K562 (cell line): ENCODE measurements at regions not wholly inside any gene's neighbourhood (a gene's known extent, or its start where the extent isn't known, plus 50 kb on each side); places are given as distances from the start of the nearest gene placed in this dataset.
"Not testable (repeated sequence)": the region's sequence is repeated elsewhere in the genome, so short reads cannot be mapped to it uniquely, and the experiment has no call there.

ENCODE experiments used
- ATAC-seq: fragments of 200-7000 bp; cut with Tn5 transposase; 3 replicates; pipeline ENCODE4 v1.9.1; 2020; ENCODE audit warnings: moderate library complexity
- BruUV-seq: library from RNA; stranded (reverse); fragments of 400-500 nt; replicated peaks from 2 replicates; lab custom pipeline; 2021; lab: Mats Ljungman, UMichigan
- CTCF ChIA-PET: fragments of 300-600 bp; formaldehyde crosslinking; extraction: SDS; loops from one replicate; lab custom pipeline; 2021; ENCODE audit warnings: low intra/inter-chr PET ratio; lab: Yijun Ruan, JAX
- POLR2A ChIA-PET: fragments of 300-600, 350-650 bp; sonication (Branson Sonifier 250); formaldehyde crosslinking; extraction: SDS; loops from one replicate; lab custom pipeline; 2021; ENCODE audit warnings: antibody characterized with exemption, inconsistent platforms; lab: Yijun Ruan, JAX
- DNase-seq, 4 experiments: peaks; one replicate each; pipeline versions ENCODE4 v3.0.0 to v3.0.0-alpha.2; 2011 to 2018; ENCODE audit warnings: low spot score in 3 of 4, mixed read lengths in 3 of 4; ENCODE audit errors: extremely low read depth in 1 of 4
- FAIRE-seq: peaks from 2 replicates; lab custom pipeline; 2011; peaks lifted over from hg19 to GRCh38; lab: Jason Lieb, UNC
- H2AFZ ChIP-seq: 2 replicates; pipeline ENCODE4 v1.6.0; 2011; ENCODE audit warnings: low read depth, low read length, control low read depth, inconsistent platforms
- H3K27ac ChIP-seq: fragments of 200-600 bp; 3 replicates; pipeline ENCODE4 v1.8.0; 2011; ENCODE audit warnings: low read depth, mild to moderate bottlenecking, control low read depth, inconsistent platforms, low read length, moderate library complexity, mixed read lengths; ENCODE audit errors: extremely low read depth
- H3K27me3 ChIP-seq, 2 experiments: fragments of 300-600 bp in 1 of 2; 2 replicates in 1 of 2; 3 replicates in 1 of 2; pipeline versions ENCODE4 v1.6.0 to v1.8.0; 2011; ENCODE audit warnings: inconsistent platforms in 2 of 2, low read length in 2 of 2, mild to moderate bottlenecking in 1 of 2, mixed read lengths in 1 of 2, moderate library complexity in 1 of 2; ENCODE audit not compliant: control insufficient read depth in 2 of 2, insufficient read depth in 2 of 2
- H3K36me3 ChIP-seq: fragments of 300-600 bp; 3 replicates; pipeline ENCODE4 v1.8.0; 2011; ENCODE audit warnings: mild to moderate bottlenecking, low read length, inconsistent platforms; ENCODE audit not compliant: control insufficient read depth, insufficient read depth
- H3K4me1 ChIP-seq, 2 experiments: fragments of 200-600 bp in 1 of 2; replicated peaks in 1 of 2; 2 replicates in 1 of 2; 3 replicates in 1 of 2; pipeline versions ENCODE4 v1.5.1 to v1.8.0; 2011; ENCODE audit warnings: inconsistent platforms in 2 of 2, low read length in 2 of 2, mild to moderate bottlenecking in 1 of 2, mixed read lengths in 1 of 2, moderate library complexity in 1 of 2; ENCODE audit not compliant: control insufficient read depth in 2 of 2, insufficient read depth in 2 of 2
- H3K4me2 ChIP-seq: 2 replicates; pipeline ENCODE4 v1.6.1; 2011; ENCODE audit warnings: low read length, control low read depth, inconsistent platforms, mixed read lengths; ENCODE audit not compliant: insufficient read depth
- H3K4me3 ChIP-seq: fragments of 200-600 bp; sonication (generic), shearing (Covaris generic); 2 replicates; pipeline ENCODE4 v1.5.1; 2016; ENCODE audit warnings: control low read depth, inconsistent platforms
- H3K79me2 ChIP-seq: fragments of 200-600 bp; 3 replicates; pipeline ENCODE4 v1.8.0; 2011; ENCODE audit warnings: low read length, inconsistent platforms; ENCODE audit not compliant: control insufficient read depth, insufficient read depth
- H3K9ac ChIP-seq, 2 experiments: 2 replicates each; pipeline versions ENCODE4 v1.6.0 to v1.6.1; 2011; ENCODE audit warnings: low read depth in 2 of 2, low read length in 2 of 2, control low read depth in 1 of 2, inconsistent platforms in 1 of 2, mild to moderate bottlenecking in 1 of 2, mixed read lengths in 1 of 2; ENCODE audit not compliant: insufficient read depth in 1 of 2
- H3K9me1 ChIP-seq: one replicate; pipeline ENCODE4 v1.6.0; 2011; ENCODE audit warnings: inconsistent platforms, mild to moderate bottlenecking, low read length, moderate library complexity; ENCODE audit not compliant: control insufficient read depth, insufficient read depth
- H3K9me3 ChIP-seq: replicated peaks from 2 replicates; pipeline ENCODE4 v1.5.1; 2011; ENCODE audit warnings: low read depth, low read length, inconsistent platforms; ENCODE audit not compliant: control insufficient read depth, insufficient read depth
- H4K20me1 ChIP-seq: replicated peaks from 2 replicates; pipeline ENCODE4 v1.6.1; 2011; ENCODE audit warnings: low read length, inconsistent platforms, mixed read lengths; ENCODE audit not compliant: control insufficient read depth, insufficient read depth
- ASH1L ChIP-seq: fragments of 450-650 bp; IDR thresholded peaks from 2 replicates; pipeline ENCODE4 v1.6.1; 2018; ENCODE audit warnings: borderline replicate concordance, mild to moderate bottlenecking, low read depth; ENCODE audit not compliant: partially characterized antibody
- CEBPB ChIP-seq: fragments of 450-650 bp; IDR thresholded peaks from 2 replicates; pipeline ENCODE4 v1.6.1; 2016; ENCODE audit warnings: missing genetic modification characterization, missing compliant biosample characterization
- MAFK ChIP-seq: IDR thresholded peaks from 2 replicates; pipeline ENCODE4 v1.6.1; 2011; ENCODE audit warnings: low read length, improper control_type of control experiment
- MXD1 ChIP-seq: fragments of 250-450 bp; sonication (Bioruptor Pico); IDR thresholded peaks from 2 replicates; pipeline ENCODE4 v1.8.0; 2021; ENCODE audit warnings: borderline replicate concordance, mild to moderate bottlenecking, moderate library complexity; ENCODE audit not compliant: poor library complexity, severe bottlenecking
- NR0B1 ChIP-seq: fragments of 450-650 bp; IDR thresholded peaks from one replicate; pipeline ENCODE4 v1.6.1; 2018; ENCODE audit warnings: mild to moderate bottlenecking, moderate library complexity; ENCODE audit not compliant: partially characterized antibody
- ZNF445 ChIP-seq: fragments of 250-450 bp; sonication (Bioruptor Pico); IDR thresholded peaks from 2 replicates; pipeline ENCODE4 v1.4.0; 2020; ENCODE audit warnings: low read depth, mild to moderate bottlenecking, moderate library complexity
- ZNF75A ChIP-seq: fragments of 450-650 bp; formaldehyde crosslinking; IDR thresholded peaks from 2 replicates; pipeline ENCODE4 v1.4.0; 2020; ENCODE audit warnings: mild to moderate bottlenecking
- WGBS: fragments of 100-300 bp; shearing (Covaris generic); methylation state at CpG from one replicate; pipeline ENCODE4 v1.1.6; 2016; ENCODE audit warnings: low coverage, mixed read lengths; ENCODE audit not compliant: insufficient coverage; ENCODE audit errors: missing lambda C conversion rate; 5-methylcytosine and 5-hydroxymethylcytosine counted together
- in situ Hi-C: fragments of 300-500 bp; cut with MboI; formaldehyde crosslinking; loops from 4 replicates; pipeline ENCODE4 v1.15.0; 2018; ENCODE audit warnings: inconsistent platforms, mixed read lengths
- intact Hi-C: fragments of 100-400 bp; cut with micrococcal nuclease; formaldehyde crosslinking; loops from 2 replicates; pipeline ENCODE4 v1.14.2; 2022

- H3K27me3 ChIP-seq, H3K4me1 ChIP-seq, H3K4me2 ChIP-seq, in situ Hi-C loops, BruUV-seq, H3K9ac ChIP-seq, intact Hi-C loops, H3K9me1 ChIP-seq, H2AFZ ChIP-seq, FAIRE-seq, CTCF ChIA-PET, H3K4me3 ChIP-seq, DNase-seq, POLR2A ChIA-PET, H3K36me3 ChIP-seq, H4K20me1 ChIP-seq, H3K79me2 ChIP-seq, ATAC-seq, H3K9me3 ChIP-seq, H3K27ac ChIP-seq: not testable (repeated sequence)
- 2% methylated on average over 15 of the region's 17 CpGs for WGBS
These were observed 824.7 kb downstream of the LRRTM4 start for GRCh38 chr2:76697439-76697838.

GRCh38 chr2:76692908-76693307, 829.3 kb downstream of the LRRTM4 start:
- intact Hi-C loops: no loop called here
- Histone ChIP-seq H3K9me3 (no peaks in the 10 kb centered on the region), H3K9me1 (no peaks in the 10 kb centered on the region), H3K79me2 (no peaks in the 10 kb centered on the region), H2AFZ (no peak overlapping the region), H3K9ac (no peak overlapping the region), H3K27me3 (no peaks in the 10 kb centered on the region), H3K4me1 (no peaks in the 10 kb centered on the region), H3K36me3 (no peaks in the 10 kb centered on the region), H4K20me1 (no peaks in the 10 kb centered on the region), H3K27ac (no peak overlapping the region), H3K4me3 (no peak overlapping the region), H3K4me2 (no peak overlapping the region)
- TF ChIP-seq MAFK: no peak
- no peak for TF ChIP-seq ZNF445 (CRISPR knock-in tag)
- TF ChIP-seq MXD1 (CRISPR knock-in tag): no peak
- no peak for TF ChIP-seq CEBPB (tag)
- TF ChIP-seq NR0B1: no peak
- no peak for TF ChIP-seq ZNF75A
- no peak for TF ChIP-seq ASH1L
- ChIA-PET CTCF (no interaction called here), POLR2A (no interaction called here)
- ATAC-seq: no peak
- no TSS peak for BruUV-seq
- 2% methylated on average over 4 of the region's 4 CpGs for WGBS
- no peak for DNase-seq
- in situ Hi-C loops: no loop called here
- FAIRE-seq: no peak
